HL-60 (cell line): ENCODE measurements at regions not wholly inside any gene's neighbourhood (a gene's known extent, or its start where the extent isn't known, plus 50 kb on each side); places are given as distances from the start of the nearest gene placed in this dataset.

Source experiments
- DNase-seq, 2 experiments: peaks; one replicate each; pipeline ENCODE4 v3.0.0-alpha.2; 2010 to 2020; ENCODE audit warnings: low read depth in 1 of 2, low spot score in 1 of 2
- H3K27ac ChIP-seq: fragments of 250-450 bp; sonication (Bioruptor Pico); replicated peaks from 2 replicates; pipeline ENCODE4 v1.5.1; 2020; ENCODE audit warnings: mild to moderate bottlenecking, moderate library complexity
- H3K27me3 ChIP-seq: fragments of 250-450 bp; sonication (Bioruptor Pico); 2 replicates; pipeline ENCODE4 v1.5.1; 2021; ENCODE audit warnings: mild to moderate bottlenecking, moderate library complexity; ENCODE audit not compliant: insufficient read depth, poor library complexity, severe bottlenecking
- H3K4me3 ChIP-seq: replicated peaks from 2 replicates; pipeline ENCODE4 v1.5.1; 2011; ENCODE audit warnings: mild to moderate bottlenecking, control low read depth, low read length; ENCODE audit not compliant: insufficient read depth
- CTCF ChIP-seq: IDR thresholded peaks from one replicate; pipeline ENCODE4 v1.5.1; 2011; ENCODE audit warnings: low read length, control low read depth, inconsistent platforms; ENCODE audit not compliant: insufficient read depth
- GABPA ChIP-seq: IDR thresholded peaks from 2 replicates; pipeline ENCODE4 v1.6.1; 2012; ENCODE audit warnings: low read depth
- POLR2AphosphoS5 ChIP-seq: IDR thresholded peaks from 2 replicates; pipeline ENCODE4 v1.6.1; 2012; ENCODE audit warnings: low read depth
- REST ChIP-seq: IDR thresholded peaks from 2 replicates; pipeline ENCODE4 v1.6.1; 2012; ENCODE audit warnings: low read depth; ENCODE audit not compliant: insufficient replicate concordance
- SPI1 ChIP-seq: IDR thresholded peaks from 2 replicates; pipeline ENCODE4 v1.6.1; 2012; ENCODE audit warnings: low read depth, mild to moderate bottlenecking, borderline replicate concordance

GRCh38 chr4:145248502-145248901, 68.1 kb upstream of the OTUD4 start:
- no peak for DNase-seq
- H3K27me3 ChIP-seq, result no peaks in the 10 kb centered on the region
- no peak for TF ChIP-seq GABPA
- TF ChIP-seq POLR2AphosphoS5, result no peak
- TF ChIP-seq REST, result no peak
- H3K4me3 ChIP-seq, result no peak overlapping the region
- no peak overlapping the region for H3K27ac ChIP-seq

- Histone ChIP-seq H3K4me3 (no peak overlapping the region), H3K27ac (no peak overlapping the region), H3K27me3 (no peaks in the 10 kb centered on the region)
- peak; percentile 11 to 64 for DNase-seq
- TF ChIP-seq CTCF (peak; percentile 71), REST (no peak), SPI1 (peak; percentile 3; the same call in 1 of the 2 replicates)
These were observed 53.8 kb upstream of the OTUD4 start for GRCh38 chr4:145234091-145234706.

GRCh38 chr4:145231906-145232700, 51.7 kb upstream of the OTUD4 start:
- H3K27ac ChIP-seq, result no peak overlapping the region
- TF ChIP-seq POLR2AphosphoS5 (no peak), REST (no peak), CTCF (no peak), SPI1 (no peak), GABPA (no peak)
- DNase-seq, result no peak
- no peak overlapping the region for H3K4me3 ChIP-seq
- no peaks in the 10 kb centered on the region for H3K27me3 ChIP-seq
